IMR-90 (cell line): ENCODE measurements at regions not wholly inside any gene's neighbourhood (a gene's known extent, or its start where the extent isn't known, plus 50 kb on each side); places are given as distances from the start of the nearest gene placed in this dataset.
A peak's percentile ranks its signal among the peaks of the same experiment; 100 is the strongest.

ENCODE experiments used
- ATAC-seq: fragments of 200-7000 bp; cut with Tn5 transposase; 2 replicates; pipeline ENCODE4 v1.9.1; 2020; ENCODE audit warnings: low read depth, mild to moderate bottlenecking, moderate library complexity
- BruUV-seq: library from RNA; stranded (reverse); fragments of 400-500 nt; replicated peaks from 2 replicates; lab custom pipeline; 2021; lab: Mats Ljungman, UMichigan
- CTCF ChIA-PET: fragments of 300-600 bp; formaldehyde crosslinking; extraction: SDS; loops from one replicate; lab custom pipeline; 2021; ENCODE audit warnings: antibody characterized with exemption; lab: Yijun Ruan, JAX
- POLR2A ChIA-PET: fragments of 300-600 bp; sonication (Branson Sonifier 250); formaldehyde crosslinking; loops from one replicate; lab custom pipeline; 2022; ENCODE audit warnings: antibody characterized with exemption; ENCODE audit not compliant: unreplicated experiment; lab: Charles Lee
- DNase-seq: peaks from one replicate; pipeline ENCODE4 v3.0.0; 2013
- H2AFZ ChIP-seq: replicated peaks from 2 replicates; pipeline ENCODE3; 2013; ENCODE audit warnings: low read length, mild to moderate bottlenecking; ENCODE audit not compliant: poor library complexity
- H2AK5ac ChIP-seq: 2 replicates; pipeline ENCODE4 v1.6.1; 2013; ENCODE audit warnings: low read depth, low read length, inconsistent platforms
- H2AK9ac ChIP-seq: replicated peaks from 2 replicates; pipeline ENCODE3; 2013; ENCODE audit warnings: mild to moderate bottlenecking, low read depth, low read length, moderate library complexity; ENCODE audit not compliant: poor library complexity
- H2BK120ac ChIP-seq: 2 replicates; pipeline ENCODE4 v1.6.1; 2013; ENCODE audit warnings: low read depth, low read length, inconsistent platforms
- H2BK15ac ChIP-seq: 3 replicates; pipeline ENCODE4 v1.6.1; 2013; ENCODE audit warnings: low read depth, low read length, inconsistent platforms
- H2BK20ac ChIP-seq: 2 replicates; pipeline ENCODE4 v1.6.1; 2013; ENCODE audit warnings: low read depth, mild to moderate bottlenecking, inconsistent platforms, low read length, moderate library complexity
- H2BK5ac ChIP-seq: 2 replicates; pipeline ENCODE4 v1.6.1; 2013; ENCODE audit warnings: mild to moderate bottlenecking, low read depth, low read length, inconsistent platforms; ENCODE audit not compliant: poor library complexity, severe bottlenecking
- H3K14ac ChIP-seq: replicated peaks from 2 replicates; pipeline ENCODE4 v1.6.1; 2013; ENCODE audit warnings: low read depth, low read length, inconsistent platforms
- H3K18ac ChIP-seq: 2 replicates; pipeline ENCODE4 v1.6.1; 2013; ENCODE audit warnings: low read depth, low read length, control low read depth
- H3K23ac ChIP-seq: 2 replicates; pipeline ENCODE4 v1.6.1; 2013; ENCODE audit warnings: low read depth, low read length, inconsistent platforms
- H3K27ac ChIP-seq: 2 replicates; pipeline ENCODE4 v1.5.1; 2013; ENCODE audit warnings: mild to moderate bottlenecking, control low read depth, low read length; ENCODE audit not compliant: insufficient read depth
- H3K27me3 ChIP-seq: 2 replicates; pipeline ENCODE4 v1.6.1; 2013; ENCODE audit warnings: low read length; ENCODE audit not compliant: control insufficient read depth, insufficient read depth
- H3K36me3 ChIP-seq: 2 replicates; pipeline ENCODE4 v1.6.1; 2013; ENCODE audit warnings: low read length, mixed read lengths; ENCODE audit not compliant: control insufficient read depth, insufficient read depth
- H3K4ac ChIP-seq: 2 replicates; pipeline ENCODE4 v1.6.1; 2013; ENCODE audit warnings: low read depth, low read length, inconsistent platforms
- H3K4me1 ChIP-seq: 2 replicates; pipeline ENCODE4 v1.6.1; 2013; ENCODE audit warnings: low read length, mixed read lengths; ENCODE audit not compliant: control insufficient read depth, insufficient read depth
- H3K4me2 ChIP-seq: 2 replicates; pipeline ENCODE4 v1.6.1; 2013; ENCODE audit warnings: low read depth, mild to moderate bottlenecking, control low read depth, low read length, moderate library complexity
- H3K4me3 ChIP-seq: 2 replicates; pipeline ENCODE4 v1.5.1; 2013; ENCODE audit warnings: low read depth, mild to moderate bottlenecking, control low read depth, low read length, moderate library complexity; ENCODE audit not compliant: insufficient read depth
- H3K56ac ChIP-seq: 2 replicates; pipeline ENCODE4 v1.6.1; 2013; ENCODE audit warnings: low read length, inconsistent platforms; ENCODE audit not compliant: insufficient read depth; ENCODE audit errors: extremely low read depth
- H3K79me1 ChIP-seq, 2 experiments: 2 replicates each; pipeline ENCODE4 v1.6.1; 2013; ENCODE audit warnings: low read length in 2 of 2, inconsistent platforms in 1 of 2, low read depth in 1 of 2
- H3K9ac ChIP-seq: 2 replicates; pipeline ENCODE4 v1.6.1; 2013; ENCODE audit warnings: low read depth, low read length, control low read depth
- H3K9me1 ChIP-seq: 2 replicates; pipeline ENCODE4 v1.6.1; 2013; ENCODE audit warnings: low read length, inconsistent platforms; ENCODE audit not compliant: insufficient read depth
- H3K9me3 ChIP-seq: 2 replicates; pipeline ENCODE4 v1.6.1; 2013; ENCODE audit warnings: low read length; ENCODE audit not compliant: control insufficient read depth, insufficient read depth
- H4K20me1 ChIP-seq: 2 replicates; pipeline ENCODE4 v1.6.1; 2013; ENCODE audit warnings: low read length, inconsistent platforms; ENCODE audit not compliant: insufficient read depth
- H4K5ac ChIP-seq: 2 replicates; pipeline ENCODE4 v1.6.1; 2013; ENCODE audit warnings: mild to moderate bottlenecking, low read depth, low read length, control low read depth
- H4K8ac ChIP-seq, 2 experiments: 2 replicates each; pipeline ENCODE4 v1.6.1; 2013; ENCODE audit warnings: low read depth in 2 of 2, low read length in 2 of 2, control low read depth in 1 of 2, inconsistent platforms in 1 of 2
- H4K91ac ChIP-seq: 2 replicates; pipeline ENCODE4 v1.6.1; 2013; ENCODE audit warnings: low read depth, low read length, inconsistent platforms; ENCODE audit not compliant: insufficient read depth
- CEBPB ChIP-seq: IDR thresholded peaks from 2 replicates; pipeline ENCODE4 v1.6.1; 2012; ENCODE audit warnings: low read depth, low read length, improper control_type of control experiment
- CHD1 ChIP-seq: IDR thresholded peaks from 2 replicates; pipeline ENCODE4 v1.6.1; 2012; ENCODE audit warnings: low read depth, low read length, improper control_type of control experiment
- FOS ChIP-seq: fragments of 150-350 bp; IDR thresholded peaks from 2 replicates; pipeline ENCODE4 v1.6.1; 2016; ENCODE audit warnings: low read depth, low read length
- MAZ ChIP-seq: IDR thresholded peaks from 2 replicates; pipeline ENCODE4 v1.6.1; 2012; ENCODE audit warnings: low read depth, mild to moderate bottlenecking, low read length, improper control_type of control experiment, moderate library complexity, borderline replicate concordance
- RAD21 ChIP-seq: IDR thresholded peaks from 2 replicates; pipeline ENCODE4 v1.6.1; 2012; ENCODE audit warnings: low read length, improper control_type of control experiment
- RCOR1 ChIP-seq: IDR thresholded peaks from 2 replicates; pipeline ENCODE4 v1.6.1; 2012; ENCODE audit warnings: mild to moderate bottlenecking, low read length, improper control_type of control experiment; ENCODE audit not compliant: insufficient replicate concordance
- RFX5 ChIP-seq: IDR thresholded peaks from 2 replicates; pipeline ENCODE4 v1.8.0; 2012; ENCODE audit warnings: low read depth, mild to moderate bottlenecking, low read length, moderate library complexity
- SMC3 ChIP-seq: fragments of 150-350 bp; IDR thresholded peaks from 2 replicates; pipeline ENCODE4 v1.6.1; 2016; ENCODE audit warnings: low read depth, mild to moderate bottlenecking, antibody characterized with exemption, low read length, moderate library complexity
- WGBS, 2 experiments: methylation state at CpG; one replicate each; pipeline versions ENCODE4 v1.1.5 to v1.1.7; 2013; ENCODE audit warnings: missing lambda C conversion rate in 2 of 2; ENCODE audit not compliant: insufficient read length in 1 of 2; ENCODE audit errors: extremely low coverage in 2 of 2; 5-methylcytosine and 5-hydroxymethylcytosine counted together
- dilution Hi-C: fragments of 300-500 bp; cut with HindIII; formaldehyde crosslinking; loops from one replicate; pipeline ENCODE4 v1.14.3; 2018; ENCODE audit warnings: low sequenced_read_pairs; ENCODE audit not compliant: unreplicated experiment
- in situ Hi-C: fragments of 300-500 bp; cut with MboI; formaldehyde crosslinking; loops from 3 replicates; pipeline ENCODE4 v1.14.3; 2019; ENCODE audit warnings: low sequenced_read_pairs, inconsistent platforms, mixed read lengths
- intact Hi-C: fragments of 100-400 bp; cut with micrococcal nuclease; formaldehyde crosslinking; loops from 2 replicates; pipeline ENCODE4 v1.10.0; 2022
- TF ChIP-seq, protein P1 (sequence below): fragments of 150-350 bp; IDR thresholded peaks from 2 replicates; pipeline ENCODE4 v1.6.1; 2016; ENCODE audit warnings: low read depth, mild to moderate bottlenecking, low read length, moderate library complexity, borderline replicate concordance
- TF ChIP-seq, protein P2 (sequence below): conservative IDR thresholded peaks from 2 replicates; pipeline ENCODE4 v1.5.1; 2012; ENCODE audit warnings: mild to moderate bottlenecking, low read depth, low read length, improper control_type of control experiment

GRCh38 chr16:49961089-49961488 lies 63.9 kb upstream of the CNEP1R1 start:
- Histone ChIP-seq H2AK5ac (no peak overlapping the region), H2AK9ac (no peak overlapping the region), H3K9me3 (no peaks in the 10 kb centered on the region), H3K4ac (no peak overlapping the region), H3K9ac (no peak overlapping the region), H2BK15ac (no peak overlapping the region), H3K56ac (no peak overlapping the region), H3K14ac (no peak overlapping the region), H3K79me1 (no peaks in the 10 kb centered on the region), H3K9me1 (no peaks in the 10 kb centered on the region), H2BK5ac (no peak overlapping the region), H2BK20ac (no peak overlapping the region), H3K23ac (no peak overlapping the region), H3K36me3 (no peaks in the 10 kb centered on the region), H3K4me3 (no peak overlapping the region), H3K27me3 (peaks cover 2% of the 10 kb centered on the region; the same call in 1 of the 2 replicates), H4K20me1 (no peaks in the 10 kb centered on the region), H4K5ac (no peak overlapping the region), H3K27ac (no peak overlapping the region), H3K4me2 (no peak overlapping the region), H4K91ac (no peak overlapping the region), H3K18ac (no peak overlapping the region), H2BK120ac (no peak overlapping the region), H4K8ac (no peak overlapping the region), H2AFZ (no peak overlapping the region), H3K4me1 (no peaks in the 10 kb centered on the region)
- DNase-seq: peak; percentile 3
- in situ Hi-C loops: no loop called here
- ATAC-seq: no peak
- ChIA-PET POLR2A (no interaction called here), CTCF (interaction anchor here (0.5 kb wide), 1 partner anchor 75 kb away, joined by 3 read pairs; no protein-coding TSS in a partner anchor)
- intact Hi-C loops: no loop called here
- no TSS peak for BruUV-seq
- dilution Hi-C loops: no loop called here
- WGBS, 2 experiments: no CpG with 5 or more reads among the region's 3 CpGs
- TF ChIP-seq CEBPB (no peak), SMC3 (no peak), RCOR1 (no peak), FOS (no peak), RAD21 (no peak), RFX5 (no peak), CHD1 (no peak), MAZ (no peak)
- TF ChIP-seq, protein P1, sequence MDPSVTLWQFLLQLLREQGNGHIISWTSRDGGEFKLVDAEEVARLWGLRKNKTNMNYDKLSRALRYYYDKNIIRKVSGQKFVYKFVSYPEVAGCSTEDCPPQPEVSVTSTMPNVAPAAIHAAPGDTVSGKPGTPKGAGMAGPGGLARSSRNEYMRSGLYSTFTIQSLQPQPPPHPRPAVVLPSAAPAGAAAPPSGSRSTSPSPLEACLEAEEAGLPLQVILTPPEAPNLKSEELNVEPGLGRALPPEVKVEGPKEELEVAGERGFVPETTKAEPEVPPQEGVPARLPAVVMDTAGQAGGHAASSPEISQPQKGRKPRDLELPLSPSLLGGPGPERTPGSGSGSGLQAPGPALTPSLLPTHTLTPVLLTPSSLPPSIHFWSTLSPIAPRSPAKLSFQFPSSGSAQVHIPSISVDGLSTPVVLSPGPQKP: no peak
- TF ChIP-seq, protein P2, sequence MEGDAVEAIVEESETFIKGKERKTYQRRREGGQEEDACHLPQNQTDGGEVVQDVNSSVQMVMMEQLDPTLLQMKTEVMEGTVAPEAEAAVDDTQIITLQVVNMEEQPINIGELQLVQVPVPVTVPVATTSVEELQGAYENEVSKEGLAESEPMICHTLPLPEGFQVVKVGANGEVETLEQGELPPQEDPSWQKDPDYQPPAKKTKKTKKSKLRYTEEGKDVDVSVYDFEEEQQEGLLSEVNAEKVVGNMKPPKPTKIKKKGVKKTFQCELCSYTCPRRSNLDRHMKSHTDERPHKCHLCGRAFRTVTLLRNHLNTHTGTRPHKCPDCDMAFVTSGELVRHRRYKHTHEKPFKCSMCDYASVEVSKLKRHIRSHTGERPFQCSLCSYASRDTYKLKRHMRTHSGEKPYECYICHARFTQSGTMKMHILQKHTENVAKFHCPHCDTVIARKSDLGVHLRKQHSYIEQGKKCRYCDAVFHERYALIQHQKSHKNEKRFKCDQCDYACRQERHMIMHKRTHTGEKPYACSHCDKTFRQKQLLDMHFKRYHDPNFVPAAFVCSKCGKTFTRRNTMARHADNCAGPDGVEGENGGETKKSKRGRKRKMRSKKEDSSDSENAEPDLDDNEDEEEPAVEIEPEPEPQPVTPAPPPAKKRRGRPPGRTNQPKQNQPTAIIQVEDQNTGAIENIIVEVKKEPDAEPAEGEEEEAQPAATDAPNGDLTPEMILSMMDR: no peak
